Neural progenitor cell (in vitro differentiated cells): ENCODE measurements at regions not wholly inside any gene's neighbourhood (a gene's known extent, or its start where the extent isn't known, plus 50 kb on each side); places are given as distances from the start of the nearest gene placed in this dataset.

ENCODE experiments used
- CTCF ChIP-seq: fragments of 200-600 bp; sonication (generic); IDR thresholded peaks from 2 replicates; pipeline ENCODE4 v1.5.1; 2017; ENCODE audit warnings: antibody characterized with exemption, mild to moderate bottlenecking
- EZH2 ChIP-seq: fragments of 200-600 bp; sonication (generic); IDR thresholded peaks from 2 replicates; pipeline ENCODE4 v1.6.1; 2017; ENCODE audit warnings: antibody characterized with exemption, mild to moderate bottlenecking, moderate library complexity
- EZH2phosphoT487 ChIP-seq: fragments of 200-600 bp; sonication (generic); IDR thresholded peaks from 2 replicates; pipeline ENCODE4 v1.6.1; 2017; ENCODE audit warnings: antibody characterized with exemption

GRCh38 chr12:105783983-105784947 is 354.5 kb downstream of the NUAK1 start:
- TF ChIP-seq CTCF (no peak), EZH2 (no peak), EZH2phosphoT487 (no peak)
